WTC11 (cell line): ENCODE measurements at regions not wholly inside any gene's neighbourhood (a gene's known extent, or its start where the extent isn't known, plus 50 kb on each side); places are given as distances from the start of the nearest gene placed in this dataset.

ENCODE experiments used
- ESRRA ChIP-seq: sonication (generic); formaldehyde crosslinking; IDR thresholded peaks from 2 replicates; pipeline ENCODE4 v1.8.1; 2022; ENCODE audit warnings: mild to moderate bottlenecking, missing genetic modification reagents, borderline replicate concordance
- NFYB ChIP-seq: sonication (generic); formaldehyde crosslinking; conservative IDR thresholded peaks from 2 replicates; pipeline ENCODE4 v1.8.0; 2022; ENCODE audit warnings: low read depth, missing genetic modification reagents
- NR2C2 ChIP-seq: sonication (generic); formaldehyde crosslinking; IDR thresholded peaks from 2 replicates; pipeline ENCODE4 v1.8.0; 2022; ENCODE audit warnings: mild to moderate bottlenecking, missing genetic modification reagents
- SP1 ChIP-seq: sonication (generic); formaldehyde crosslinking; conservative IDR thresholded peaks from 2 replicates; pipeline ENCODE4 v1.8.1; 2022; ENCODE audit warnings: missing genetic modification reagents
- TCF7 ChIP-seq: sonication (generic); formaldehyde crosslinking; IDR thresholded peaks from 2 replicates; pipeline ENCODE4 v1.8.0; 2022; ENCODE audit warnings: mild to moderate bottlenecking, low read depth, missing genetic modification reagents, moderate library complexity
- ZNF317 ChIP-seq: sonication (generic); formaldehyde crosslinking; IDR thresholded peaks from 2 replicates; pipeline ENCODE4 v1.8.1; 2023; ENCODE audit warnings: low read depth, mild to moderate bottlenecking, moderate library complexity, missing genetic modification reagents, borderline replicate concordance
- TF ChIP-seq, protein P1 (sequence below): fragments of 200-600 bp; IDR thresholded peaks from 2 replicates; pipeline ENCODE4 v1.8.0; 2022; ENCODE audit warnings: antibody characterized with exemption
- TF ChIP-seq, protein P2 (sequence below): sonication (generic); formaldehyde crosslinking; IDR thresholded peaks from 2 replicates; pipeline ENCODE4 v1.8.1; 2022; ENCODE audit warnings: low read depth, mild to moderate bottlenecking, moderate library complexity, missing genetic modification reagents, borderline replicate concordance
- TF ChIP-seq, protein P3 (sequence below): sonication (generic); formaldehyde crosslinking; conservative IDR thresholded peaks from 2 replicates; pipeline ENCODE4 v1.8.1; 2022; ENCODE audit warnings: mild to moderate bottlenecking, missing genetic modification reagents
- TF ChIP-seq, protein P4 (sequence below): sonication (generic); formaldehyde crosslinking; IDR thresholded peaks from 2 replicates; pipeline ENCODE4 v1.8.0; 2023; ENCODE audit warnings: missing genetic modification reagents, mild to moderate bottlenecking, borderline replicate concordance
- TF ChIP-seq, protein P5 (sequence below): sonication (generic); formaldehyde crosslinking; IDR thresholded peaks from 2 replicates; pipeline ENCODE4 v1.8.1; 2023; ENCODE audit warnings: mild to moderate bottlenecking, missing genetic modification reagents, moderate library complexity
- TF ChIP-seq, protein P6 (sequence below): sonication (generic); formaldehyde crosslinking; IDR thresholded peaks from 2 replicates; pipeline ENCODE4 v1.8.1; 2022; ENCODE audit warnings: mild to moderate bottlenecking, moderate library complexity, missing genetic modification reagents
- TF ChIP-seq, protein P7 (sequence below): sonication (generic); formaldehyde crosslinking; IDR thresholded peaks from 2 replicates; pipeline ENCODE4 v1.8.0; 2022; ENCODE audit warnings: mild to moderate bottlenecking, missing genetic modification reagents

DNA sequence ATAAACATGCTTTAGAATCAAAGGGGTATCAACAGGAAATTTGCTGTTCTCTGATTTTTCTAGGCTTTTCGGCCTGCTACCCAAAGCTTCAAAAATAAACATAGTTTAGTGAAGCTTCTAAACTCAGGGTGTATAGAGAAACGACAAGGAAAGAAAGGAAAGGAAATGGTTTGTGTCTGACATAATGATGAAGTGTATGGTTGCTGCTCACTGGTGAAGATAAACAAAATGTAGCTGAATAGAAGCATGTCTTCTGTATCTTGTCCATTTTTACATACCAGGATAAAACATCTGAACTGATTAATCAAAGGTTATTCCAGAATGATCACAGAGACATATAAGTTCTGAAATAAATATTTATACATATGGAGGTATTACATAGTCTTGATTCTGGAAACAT lies 1324.6 kb upstream of the NRXN1 start:
- TF ChIP-seq NFYB (CRISPR knock-in tag) (no peak), ZNF317 (CRISPR knock-in tag) (no peak), ESRRA (no peak), TCF7 (CRISPR knock-in tag) (no peak), SP1 (CRISPR knock-in tag) (no peak), NR2C2 (CRISPR knock-in tag) (no peak)
- TF ChIP-seq, protein P1, sequence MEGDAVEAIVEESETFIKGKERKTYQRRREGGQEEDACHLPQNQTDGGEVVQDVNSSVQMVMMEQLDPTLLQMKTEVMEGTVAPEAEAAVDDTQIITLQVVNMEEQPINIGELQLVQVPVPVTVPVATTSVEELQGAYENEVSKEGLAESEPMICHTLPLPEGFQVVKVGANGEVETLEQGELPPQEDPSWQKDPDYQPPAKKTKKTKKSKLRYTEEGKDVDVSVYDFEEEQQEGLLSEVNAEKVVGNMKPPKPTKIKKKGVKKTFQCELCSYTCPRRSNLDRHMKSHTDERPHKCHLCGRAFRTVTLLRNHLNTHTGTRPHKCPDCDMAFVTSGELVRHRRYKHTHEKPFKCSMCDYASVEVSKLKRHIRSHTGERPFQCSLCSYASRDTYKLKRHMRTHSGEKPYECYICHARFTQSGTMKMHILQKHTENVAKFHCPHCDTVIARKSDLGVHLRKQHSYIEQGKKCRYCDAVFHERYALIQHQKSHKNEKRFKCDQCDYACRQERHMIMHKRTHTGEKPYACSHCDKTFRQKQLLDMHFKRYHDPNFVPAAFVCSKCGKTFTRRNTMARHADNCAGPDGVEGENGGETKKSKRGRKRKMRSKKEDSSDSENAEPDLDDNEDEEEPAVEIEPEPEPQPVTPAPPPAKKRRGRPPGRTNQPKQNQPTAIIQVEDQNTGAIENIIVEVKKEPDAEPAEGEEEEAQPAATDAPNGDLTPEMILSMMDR, result no peak
- TF ChIP-seq, protein P2, sequence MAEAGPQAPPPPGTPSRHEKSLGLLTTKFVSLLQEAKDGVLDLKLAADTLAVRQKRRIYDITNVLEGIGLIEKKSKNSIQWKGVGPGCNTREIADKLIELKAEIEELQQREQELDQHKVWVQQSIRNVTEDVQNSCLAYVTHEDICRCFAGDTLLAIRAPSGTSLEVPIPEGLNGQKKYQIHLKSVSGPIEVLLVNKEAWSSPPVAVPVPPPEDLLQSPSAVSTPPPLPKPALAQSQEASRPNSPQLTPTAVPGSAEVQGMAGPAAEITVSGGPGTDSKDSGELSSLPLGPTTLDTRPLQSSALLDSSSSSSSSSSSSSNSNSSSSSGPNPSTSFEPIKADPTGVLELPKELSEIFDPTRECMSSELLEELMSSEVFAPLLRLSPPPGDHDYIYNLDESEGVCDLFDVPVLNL (CRISPR knock-in tag), result no peak
- TF ChIP-seq, protein P3, sequence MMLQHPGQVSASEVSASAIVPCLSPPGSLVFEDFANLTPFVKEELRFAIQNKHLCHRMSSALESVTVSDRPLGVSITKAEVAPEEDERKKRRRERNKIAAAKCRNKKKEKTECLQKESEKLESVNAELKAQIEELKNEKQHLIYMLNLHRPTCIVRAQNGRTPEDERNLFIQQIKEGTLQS (CRISPR knock-in tag), result no peak
- TF ChIP-seq, protein P4, sequence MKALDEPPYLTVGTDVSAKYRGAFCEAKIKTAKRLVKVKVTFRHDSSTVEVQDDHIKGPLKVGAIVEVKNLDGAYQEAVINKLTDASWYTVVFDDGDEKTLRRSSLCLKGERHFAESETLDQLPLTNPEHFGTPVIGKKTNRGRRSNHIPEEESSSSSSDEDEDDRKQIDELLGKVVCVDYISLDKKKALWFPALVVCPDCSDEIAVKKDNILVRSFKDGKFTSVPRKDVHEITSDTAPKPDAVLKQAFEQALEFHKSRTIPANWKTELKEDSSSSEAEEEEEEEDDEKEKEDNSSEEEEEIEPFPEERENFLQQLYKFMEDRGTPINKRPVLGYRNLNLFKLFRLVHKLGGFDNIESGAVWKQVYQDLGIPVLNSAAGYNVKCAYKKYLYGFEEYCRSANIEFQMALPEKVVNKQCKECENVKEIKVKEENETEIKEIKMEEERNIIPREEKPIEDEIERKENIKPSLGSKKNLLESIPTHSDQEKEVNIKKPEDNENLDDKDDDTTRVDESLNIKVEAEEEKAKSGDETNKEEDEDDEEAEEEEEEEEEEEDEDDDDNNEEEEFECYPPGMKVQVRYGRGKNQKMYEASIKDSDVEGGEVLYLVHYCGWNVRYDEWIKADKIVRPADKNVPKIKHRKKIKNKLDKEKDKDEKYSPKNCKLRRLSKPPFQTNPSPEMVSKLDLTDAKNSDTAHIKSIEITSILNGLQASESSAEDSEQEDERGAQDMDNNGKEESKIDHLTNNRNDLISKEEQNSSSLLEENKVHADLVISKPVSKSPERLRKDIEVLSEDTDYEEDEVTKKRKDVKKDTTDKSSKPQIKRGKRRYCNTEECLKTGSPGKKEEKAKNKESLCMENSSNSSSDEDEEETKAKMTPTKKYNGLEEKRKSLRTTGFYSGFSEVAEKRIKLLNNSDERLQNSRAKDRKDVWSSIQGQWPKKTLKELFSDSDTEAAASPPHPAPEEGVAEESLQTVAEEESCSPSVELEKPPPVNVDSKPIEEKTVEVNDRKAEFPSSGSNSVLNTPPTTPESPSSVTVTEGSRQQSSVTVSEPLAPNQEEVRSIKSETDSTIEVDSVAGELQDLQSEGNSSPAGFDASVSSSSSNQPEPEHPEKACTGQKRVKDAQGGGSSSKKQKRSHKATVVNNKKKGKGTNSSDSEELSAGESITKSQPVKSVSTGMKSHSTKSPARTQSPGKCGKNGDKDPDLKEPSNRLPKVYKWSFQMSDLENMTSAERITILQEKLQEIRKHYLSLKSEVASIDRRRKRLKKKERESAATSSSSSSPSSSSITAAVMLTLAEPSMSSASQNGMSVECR (CRISPR knock-in tag), result no peak
- TF ChIP-seq, protein P5, sequence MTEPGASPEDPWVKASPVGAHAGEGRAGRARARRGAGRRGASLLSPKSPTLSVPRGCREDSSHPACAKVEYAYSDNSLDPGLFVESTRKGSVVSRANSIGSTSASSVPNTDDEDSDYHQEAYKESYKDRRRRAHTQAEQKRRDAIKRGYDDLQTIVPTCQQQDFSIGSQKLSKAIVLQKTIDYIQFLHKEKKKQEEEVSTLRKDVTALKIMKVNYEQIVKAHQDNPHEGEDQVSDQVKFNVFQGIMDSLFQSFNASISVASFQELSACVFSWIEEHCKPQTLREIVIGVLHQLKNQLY (CRISPR knock-in tag), result no peak
- TF ChIP-seq, protein P6, sequence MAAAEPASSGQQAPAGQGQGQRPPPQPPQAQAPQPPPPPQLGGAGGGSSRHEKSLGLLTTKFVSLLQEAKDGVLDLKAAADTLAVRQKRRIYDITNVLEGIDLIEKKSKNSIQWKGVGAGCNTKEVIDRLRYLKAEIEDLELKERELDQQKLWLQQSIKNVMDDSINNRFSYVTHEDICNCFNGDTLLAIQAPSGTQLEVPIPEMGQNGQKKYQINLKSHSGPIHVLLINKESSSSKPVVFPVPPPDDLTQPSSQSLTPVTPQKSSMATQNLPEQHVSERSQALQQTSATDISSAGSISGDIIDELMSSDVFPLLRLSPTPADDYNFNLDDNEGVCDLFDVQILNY (CRISPR knock-in tag), result no peak
- TF ChIP-seq, protein P7, sequence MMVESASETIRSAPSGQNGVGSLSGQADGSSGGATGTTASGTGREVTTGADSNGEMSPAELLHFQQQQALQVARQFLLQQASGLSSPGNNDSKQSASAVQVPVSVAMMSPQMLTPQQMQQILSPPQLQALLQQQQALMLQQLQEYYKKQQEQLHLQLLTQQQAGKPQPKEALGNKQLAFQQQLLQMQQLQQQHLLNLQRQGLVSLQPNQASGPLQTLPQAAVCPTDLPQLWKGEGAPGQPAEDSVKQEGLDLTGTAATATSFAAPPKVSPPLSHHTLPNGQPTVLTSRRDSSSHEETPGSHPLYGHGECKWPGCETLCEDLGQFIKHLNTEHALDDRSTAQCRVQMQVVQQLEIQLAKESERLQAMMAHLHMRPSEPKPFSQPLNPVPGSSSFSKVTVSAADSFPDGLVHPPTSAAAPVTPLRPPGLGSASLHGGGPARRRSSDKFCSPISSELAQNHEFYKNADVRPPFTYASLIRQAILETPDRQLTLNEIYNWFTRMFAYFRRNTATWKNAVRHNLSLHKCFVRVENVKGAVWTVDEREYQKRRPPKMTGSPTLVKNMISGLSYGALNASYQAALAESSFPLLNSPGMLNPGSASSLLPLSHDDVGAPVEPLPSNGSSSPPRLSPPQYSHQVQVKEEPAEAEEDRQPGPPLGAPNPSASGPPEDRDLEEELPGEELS (CRISPR knock-in tag), result no peak
